Pancreas (tissue), 10 donors: ENCODE measurements at regions not wholly inside any gene's neighbourhood (a gene's known extent, or its start where the extent isn't known, plus 50 kb on each side); places are given as distances from the start of the nearest gene placed in this dataset.
A peak's percentile ranks its signal among the peaks of the same experiment; 100 is the strongest.

ENCODE experiments used
- ATAC-seq, 4 donors: fragments of 200-7000 bp; cut with Tn5 transposase; one replicate each; pipeline versions ENCODE4 v1.8.0 to v1.9.1; 2020; ENCODE audit warnings: mild to moderate bottlenecking in 4 of 4, moderate library complexity in 4 of 4
- DNase-seq, 6 donors: peaks; one replicate each; pipeline ENCODE4 v3.0.0-alpha.2; 2020
- FAIRE-seq: peaks from 2 replicates; lab custom pipeline; 2012; peaks lifted over from hg19 to GRCh38; lab: Jason Lieb, UNC
- H3K27ac ChIP-seq, 4 donors: fragments of 200-600 bp; sonication (generic); 1 replicate in 3 of 4; 2 replicates in 1 of 4; pipeline versions ENCODE4 v1.5.0 to v1.8.0; 2020
- H3K27me3 ChIP-seq, 4 donors: fragments of 200-600 bp; one replicate each; pipeline ENCODE4 v1.8.0; 2021
- H3K36me3 ChIP-seq, 3 donors: fragments of 200-600 bp; sonication (generic) in 1 of 3; one replicate each; pipeline versions ENCODE4 v1.5.0 to v1.8.0; 2020 to 2021
- H3K4me1 ChIP-seq, 3 donors: fragments of 200-600 bp; one replicate each; pipeline ENCODE4 v1.8.0; 2021
- H3K4me3 ChIP-seq, 4 donors: fragments of 200-600 bp; sonication (generic) in 2 of 4; one replicate each; pipeline versions ENCODE4 v1.5.0 to v1.8.0; 2020 to 2021
- H3K9me3 ChIP-seq, 4 donors: fragments of 200-600 bp; one replicate each; pipeline ENCODE4 v1.8.0; 2021
- WGBS, 2 donors: extraction: QIAGEN DNeasy Blood & Tissue Kit; methylation state at CpG; one replicate each; pipeline ENCODE4 v1.1.7; 2013; 5-methylcytosine and 5-hydroxymethylcytosine counted together
- intact Hi-C, 3 donors: fragments of 100-400 bp; cut with DNase I; formaldehyde crosslinking; loops; one replicate each; pipeline versions ENCODE4 v1.11.1 to v1.14.2; 2022
- TF ChIP-seq, protein P1 (sequence below), 4 donors: fragments of 200-600 bp; sonication (generic) in 3 of 4; IDR thresholded peaks; one replicate each; pipeline versions ENCODE4 v1.5.0 to v1.8.0; 2021; ENCODE audit warnings: antibody characterized with exemption in 4 of 4
- donor health status: healthy with polysubstance abuse.
- donor health status: DM: no; HTN: no; CAD: no; lungs with moderate emphysema.
- donor health status: DM: no; HTN: no; CAD: no.
- donor health status: control.
- donor health status: control.
- donor health status: Bipolar disorder and iron deficiency.
- donor health status: DM: yes; HTN: yes; CAD: no.
- donor health status: DM: no; HTN: no; CAD: no.
- donor health status: DM: no; HTN: no; CAD: no.
- donor health status: DM: yes; HTN: yes; CAD: no.

DNA sequence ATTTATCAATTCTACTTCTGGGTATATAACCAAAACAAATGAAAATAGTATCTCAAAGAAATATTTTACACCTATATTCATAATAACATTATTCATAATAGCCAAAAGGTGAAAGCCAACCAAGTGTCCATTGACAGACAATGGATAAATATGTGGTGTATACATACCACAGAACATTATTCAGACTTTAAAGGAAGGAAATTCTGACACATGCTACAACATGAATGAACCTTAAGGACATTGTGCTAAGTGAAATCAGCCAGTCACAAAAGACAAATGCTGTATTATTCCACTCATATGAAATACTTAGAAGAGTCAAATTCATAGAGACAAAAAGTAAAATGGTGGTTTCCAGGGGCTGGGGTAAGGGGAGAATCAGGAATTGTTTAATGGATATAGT lies 370.5 kb upstream of the CHAC2 start:
- no peaks in the 10 kb centered on the region for H3K9me3 ChIP-seq
- intact Hi-C loops: no loop called here
- no peak overlapping the region for H3K27ac ChIP-seq
- TF ChIP-seq, protein P1, sequence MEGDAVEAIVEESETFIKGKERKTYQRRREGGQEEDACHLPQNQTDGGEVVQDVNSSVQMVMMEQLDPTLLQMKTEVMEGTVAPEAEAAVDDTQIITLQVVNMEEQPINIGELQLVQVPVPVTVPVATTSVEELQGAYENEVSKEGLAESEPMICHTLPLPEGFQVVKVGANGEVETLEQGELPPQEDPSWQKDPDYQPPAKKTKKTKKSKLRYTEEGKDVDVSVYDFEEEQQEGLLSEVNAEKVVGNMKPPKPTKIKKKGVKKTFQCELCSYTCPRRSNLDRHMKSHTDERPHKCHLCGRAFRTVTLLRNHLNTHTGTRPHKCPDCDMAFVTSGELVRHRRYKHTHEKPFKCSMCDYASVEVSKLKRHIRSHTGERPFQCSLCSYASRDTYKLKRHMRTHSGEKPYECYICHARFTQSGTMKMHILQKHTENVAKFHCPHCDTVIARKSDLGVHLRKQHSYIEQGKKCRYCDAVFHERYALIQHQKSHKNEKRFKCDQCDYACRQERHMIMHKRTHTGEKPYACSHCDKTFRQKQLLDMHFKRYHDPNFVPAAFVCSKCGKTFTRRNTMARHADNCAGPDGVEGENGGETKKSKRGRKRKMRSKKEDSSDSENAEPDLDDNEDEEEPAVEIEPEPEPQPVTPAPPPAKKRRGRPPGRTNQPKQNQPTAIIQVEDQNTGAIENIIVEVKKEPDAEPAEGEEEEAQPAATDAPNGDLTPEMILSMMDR (IDR thresholded peaks at IDR 0.05): no peak
- ATAC-seq: no peak
- FAIRE-seq: no peak
- no peak overlapping the region for H3K4me3 ChIP-seq
- no peaks in the 10 kb centered on the region for H3K4me1 ChIP-seq
- DNase-seq: no peak
- no peaks in the 10 kb centered on the region for H3K27me3 ChIP-seq
- no peaks in the 10 kb centered on the region for H3K36me3 ChIP-seq

DNA sequence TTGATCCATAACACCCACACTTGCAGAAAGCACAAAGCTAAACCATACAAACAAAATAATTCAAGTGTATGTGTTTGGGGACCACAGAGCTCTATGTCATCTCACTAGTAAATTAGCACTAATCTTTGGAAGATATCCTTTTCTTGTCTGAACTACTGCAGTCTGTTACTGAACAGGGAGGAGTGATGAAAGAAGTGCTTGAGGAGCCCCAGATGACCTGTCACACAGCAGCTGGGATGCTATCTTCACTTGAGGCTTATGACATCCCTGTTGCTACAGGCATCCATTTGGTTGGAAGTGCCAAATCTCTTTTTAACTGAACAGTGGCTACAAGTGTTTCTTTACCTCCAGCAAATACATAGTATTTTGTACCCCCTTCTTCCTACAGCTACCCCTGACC lies 386.3 kb upstream of the CHAC2 start:
- Histone ChIP-seq H3K27ac (no peak overlapping the region), H3K9me3 (no peaks in the 10 kb centered on the region), H3K4me3 (no peak overlapping the region), H3K36me3 (no peaks in the 10 kb centered on the region), H3K27me3 (no peaks in the 10 kb centered on the region), H3K4me1 (peaks cover 0 to 6% (median 5%) of the 10 kb centered on the region in 3 donors)
- intact Hi-C loops: no loop called here
- no peak for FAIRE-seq
- no peak for ATAC-seq
- DNase-seq: no peak
- TF ChIP-seq, protein P1 (IDR thresholded peaks at IDR 0.05): no peak

- peak overlapping the region in 1 of 4 donors; percentile 13 for H3K27ac ChIP-seq
- no peaks in the 10 kb centered on the region for H3K9me3 ChIP-seq
- DNase-seq (peak in 3 of 6 donors; percentile 18 to 71 (median 35)), FAIRE-seq (no peak), ATAC-seq (peak; percentile 46 to 94 (median 81))
- no peaks in the 10 kb centered on the region for H3K36me3 ChIP-seq
- H3K4me1 ChIP-seq: peaks cover 0 to 6% (median 5%) of the 10 kb centered on the region in 3 donors
- H3K27me3 ChIP-seq: no peaks in the 10 kb centered on the region
- H3K4me3 ChIP-seq: no peak overlapping the region
- intact Hi-C loops: no loop called here
- TF ChIP-seq, protein P1 (IDR thresholded peaks at IDR 0.05): no peak
These were observed 388.1 kb upstream of the CHAC2 start for GRCh38 chr2:53379547-53379946.

DNA sequence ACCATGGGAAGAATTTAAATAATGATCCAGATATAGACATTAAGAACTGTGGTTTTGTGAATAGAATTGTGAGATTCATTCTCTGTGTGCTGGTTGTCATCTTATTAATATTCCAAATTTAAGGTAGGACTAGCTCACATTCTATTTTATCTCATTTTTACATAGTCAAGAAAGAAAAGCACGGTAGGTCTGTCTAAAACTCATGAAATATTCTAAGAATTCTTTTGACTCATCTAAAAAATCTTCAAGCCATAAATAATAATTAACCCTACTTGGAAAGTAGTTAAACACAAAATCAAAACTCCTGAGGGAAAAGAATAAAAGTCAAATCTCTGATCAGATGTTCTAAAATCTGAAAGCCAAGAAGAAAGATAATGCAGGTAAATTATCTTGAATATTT lies 388.8 kb upstream of the CHAC2 start:
- H3K4me1 ChIP-seq: peaks cover 0 to 6% (median 5%) of the 10 kb centered on the region in 3 donors
- no peaks in the 10 kb centered on the region for H3K9me3 ChIP-seq
- FAIRE-seq (no peak), ATAC-seq (no peak), DNase-seq (no peak)
- no peaks in the 10 kb centered on the region for H3K27me3 ChIP-seq
- H3K27ac ChIP-seq: peak overlapping the region in 1 of 4 donors; percentile 13
- H3K4me3 ChIP-seq: no peak overlapping the region
- TF ChIP-seq, protein P1 (IDR thresholded peaks at IDR 0.05): no peak
- 16 to 22% methylated on average over 1 of the region's 1 CpG for WGBS, 2 donors
- H3K36me3 ChIP-seq: no peaks in the 10 kb centered on the region
- intact Hi-C loops: no loop called here

DNA sequence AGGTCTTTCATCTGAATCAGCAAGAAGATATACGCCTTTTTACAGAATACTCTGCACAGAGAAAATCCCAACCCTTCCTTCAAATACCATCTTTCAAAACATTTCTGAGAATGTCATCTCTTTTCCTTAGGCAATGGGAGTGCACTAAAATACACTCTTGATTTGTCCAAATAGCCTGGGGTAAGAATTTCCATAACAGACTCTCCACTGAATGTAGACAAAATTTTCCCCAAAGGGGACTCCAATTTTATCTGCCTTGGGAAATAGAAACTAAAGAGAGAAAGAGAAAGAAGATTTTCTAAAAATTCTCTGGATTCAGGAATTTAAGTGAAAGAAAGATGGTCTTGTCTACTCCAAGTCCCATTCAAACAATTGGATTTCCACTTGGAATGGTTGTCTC lies 394.5 kb upstream of the CHAC2 start:
- DNase-seq: no peak

More for the DNA sequence above, 394.5 kb upstream of the CHAC2 start:
- Histone ChIP-seq H3K27ac (no peak overlapping the region), H3K4me1 (no peaks in the 10 kb centered on the region), H3K4me3 (no peak overlapping the region), H3K9me3 (no peaks in the 10 kb centered on the region), H3K27me3 (no peaks in the 10 kb centered on the region), H3K36me3 (no peaks in the 10 kb centered on the region)
- TF ChIP-seq, protein P1 (IDR thresholded peaks at IDR 0.05): no peak
- no peak for FAIRE-seq
- intact Hi-C loops: no loop called here
- no peak for ATAC-seq
- WGBS, 2 donors: 89 to 98% methylated on average over 1 of the region's 1 CpG
